ENCODE measurements at regions not wholly inside any gene's neighbourhood (a gene's known extent, or its start where the extent isn't known, plus 50 kb on each side); places are given as distances from the start of the nearest gene placed in this dataset.

DNA sequence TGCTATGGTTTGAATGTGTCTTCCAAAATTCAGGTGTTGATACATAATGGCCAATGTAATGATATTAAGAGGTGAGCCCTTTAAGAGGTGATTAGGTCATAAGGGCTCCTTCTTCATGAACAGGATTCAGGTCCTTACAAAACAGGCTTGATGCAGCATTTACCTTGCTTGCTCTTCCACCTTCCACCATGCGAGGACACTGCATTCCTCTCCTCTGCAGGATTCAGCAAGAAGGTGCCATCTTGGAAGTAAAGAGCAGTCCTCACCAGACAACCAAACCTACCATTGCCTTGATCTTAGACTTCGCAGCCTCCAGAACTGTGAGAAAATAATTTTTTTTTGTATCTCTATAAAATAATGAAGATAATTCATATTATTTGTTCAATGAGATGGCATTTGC lies 314.0 kb upstream of the SMARCA2 start:
- Mint-ChIP-seq H3K4me1 (ENCODE audit: low read depth) (no peaks in the 10 kb centered on the region), H3K27ac (no peak overlapping the region)
- intact Hi-C loops (cut with micrococcal nuclease): no loop called here

DNA sequence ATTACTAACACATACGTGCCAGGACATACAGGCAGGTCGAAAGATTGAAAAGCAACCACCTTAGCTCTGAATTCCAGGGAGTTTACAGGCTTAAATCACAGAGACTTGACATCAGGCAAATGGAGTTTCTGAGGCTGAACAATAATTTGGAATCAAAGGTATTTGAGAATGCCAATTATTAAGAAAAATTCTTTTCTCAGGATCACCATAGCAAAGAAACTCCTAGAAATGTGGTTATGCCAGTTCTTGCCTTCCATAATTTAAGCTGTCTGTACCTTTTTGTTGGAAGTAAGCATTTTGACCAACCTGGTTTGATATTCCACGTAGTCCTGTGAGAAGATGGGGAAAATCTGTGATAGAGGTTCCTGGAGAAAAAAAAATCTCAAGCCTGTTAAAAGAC lies 312.4 kb upstream of the SMARCA2 start:
- Mint-ChIP-seq H3K4me1 (ENCODE audit: low read depth) (no peaks in the 10 kb centered on the region), H3K4me3 (no peak overlapping the region), H3K27me3 (no peaks in the 10 kb centered on the region), H3K9me3 (no peaks in the 10 kb centered on the region), H3K36me3 (ENCODE audit: low read depth) (no peaks in the 10 kb centered on the region), H3K27ac (no peak overlapping the region)
- intact Hi-C loops (cut with micrococcal nuclease): no loop called here

More for the DNA sequence above, 314.0 kb upstream of the SMARCA2 start:
- no peak overlapping the region for H3K4me3 Mint-ChIP-seq
- no peaks in the 10 kb centered on the region for H3K36me3 Mint-ChIP-seq (ENCODE audit: low read depth)
- no peaks in the 10 kb centered on the region for H3K9me3 Mint-ChIP-seq
- no peaks in the 10 kb centered on the region for H3K27me3 Mint-ChIP-seq

DNA sequence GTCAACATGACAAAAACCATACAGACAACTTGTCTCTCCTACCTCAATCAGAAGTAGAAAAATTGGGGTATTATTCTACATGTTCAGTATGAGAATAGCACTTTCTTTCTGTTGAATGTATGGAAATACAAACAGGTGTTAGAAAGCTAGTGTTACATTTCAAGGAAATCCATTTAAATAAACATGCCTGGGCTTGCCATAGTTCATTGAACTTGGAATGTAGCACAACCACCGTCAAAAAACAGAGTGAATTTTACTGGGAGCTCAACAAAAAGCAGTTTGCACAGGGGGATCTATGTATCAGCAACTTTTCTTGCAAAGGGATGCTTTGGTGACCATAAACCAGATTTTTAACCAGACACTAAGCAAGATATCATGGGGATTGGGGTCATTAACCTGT lies 307.9 kb upstream of the SMARCA2 start:
- no peaks in the 10 kb centered on the region for H3K27me3 Mint-ChIP-seq

DNA sequence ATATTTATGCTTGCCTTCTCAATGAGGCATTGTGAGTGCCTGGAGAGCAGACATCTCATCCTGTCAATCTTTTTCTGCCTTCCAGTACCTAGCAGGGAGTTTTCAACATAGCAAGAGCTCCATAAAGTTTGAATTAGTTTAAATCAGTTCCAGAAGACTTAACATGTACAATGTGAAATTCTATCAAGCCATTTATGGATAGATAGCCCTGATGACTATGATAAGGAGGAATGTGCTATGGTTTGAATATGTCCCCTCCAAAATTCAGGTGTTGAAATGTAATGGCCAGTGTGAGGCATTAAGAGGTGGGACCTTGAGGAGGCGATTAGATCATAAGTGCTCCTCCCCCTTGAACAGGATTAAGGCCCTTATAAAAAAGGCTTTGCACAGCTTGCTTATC lies 306.9 kb upstream of the SMARCA2 start:
- intact Hi-C loops (cut with micrococcal nuclease): no loop called here
- Mint-ChIP-seq H3K4me1 (ENCODE audit: low read depth) (no peaks in the 10 kb centered on the region), H3K27ac (no peak overlapping the region), H3K36me3 (ENCODE audit: low read depth) (no peaks in the 10 kb centered on the region), H3K4me3 (no peak overlapping the region), H3K27me3 (no peaks in the 10 kb centered on the region), H3K9me3 (no peaks in the 10 kb centered on the region)

More for the DNA sequence above, 307.9 kb upstream of the SMARCA2 start:
- no peaks in the 10 kb centered on the region for H3K9me3 Mint-ChIP-seq
- H3K27ac Mint-ChIP-seq: no peak overlapping the region
- intact Hi-C loops (cut with micrococcal nuclease): no loop called here
- no peaks in the 10 kb centered on the region for H3K4me1 Mint-ChIP-seq (ENCODE audit: low read depth)
- no peak overlapping the region for H3K4me3 Mint-ChIP-seq
- H3K36me3 Mint-ChIP-seq (ENCODE audit: low read depth): no peaks in the 10 kb centered on the region

DNA sequence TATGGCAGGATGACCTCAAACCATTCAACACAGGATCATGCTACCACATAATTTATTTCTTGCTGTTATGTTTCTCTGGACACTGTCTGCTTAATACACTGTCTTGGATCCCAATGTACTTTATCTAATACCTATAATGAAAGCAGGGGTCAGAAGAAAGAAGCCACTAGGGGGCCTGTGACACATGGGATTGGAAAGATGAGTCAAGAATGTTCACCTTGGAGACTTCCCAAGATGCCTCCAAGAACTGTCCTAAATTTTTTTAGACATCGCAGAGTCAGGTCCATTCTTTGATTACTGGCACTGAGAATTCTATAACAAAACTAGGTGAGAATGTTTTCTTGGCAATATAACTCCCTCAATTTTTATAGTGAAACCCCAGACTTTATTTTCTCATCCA lies 305.8 kb upstream of the SMARCA2 start:
- no peak overlapping the region for H3K4me3 Mint-ChIP-seq
- intact Hi-C loops (cut with micrococcal nuclease): no loop called here
- no peak overlapping the region for H3K27ac Mint-ChIP-seq
- no peaks in the 10 kb centered on the region for H3K9me3 Mint-ChIP-seq
- H3K4me1 Mint-ChIP-seq (ENCODE audit: low read depth): no peaks in the 10 kb centered on the region
- H3K36me3 Mint-ChIP-seq (ENCODE audit: low read depth): no peaks in the 10 kb centered on the region
- H3K27me3 Mint-ChIP-seq: no peaks in the 10 kb centered on the region

DNA sequence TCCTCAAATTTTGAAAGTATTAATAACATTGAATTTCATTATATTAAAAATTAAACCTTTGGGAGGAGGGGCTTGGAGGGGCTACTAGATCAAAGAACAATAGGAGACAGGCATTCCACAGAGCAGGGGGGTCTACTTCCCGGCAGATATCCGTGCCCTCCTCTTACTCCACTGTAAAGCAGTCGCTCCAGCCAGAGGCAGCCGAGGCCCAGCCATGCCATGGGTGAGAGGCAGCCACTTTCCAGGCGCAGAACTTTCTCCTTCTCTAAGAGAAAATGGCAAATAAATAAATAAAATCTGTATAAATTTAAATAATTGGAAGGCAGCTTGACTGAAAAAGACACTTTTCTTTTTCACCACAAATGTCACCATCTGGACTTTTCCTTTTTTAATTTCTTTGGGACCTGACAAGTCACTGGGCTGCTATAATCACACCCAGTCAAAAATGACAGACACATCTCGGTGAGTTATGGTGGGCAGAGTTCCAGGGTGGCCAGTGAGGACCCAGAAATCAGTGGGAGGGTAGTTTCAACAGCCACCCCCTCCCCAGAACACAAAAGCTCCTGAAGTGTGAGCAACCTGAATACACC lies 302.2 kb upstream of the SMARCA2 start:
- H3K36me3 Mint-ChIP-seq (ENCODE audit: low read depth): no peaks in the 10 kb centered on the region
- no peak overlapping the region for H3K27ac Mint-ChIP-seq
- no peaks in the 10 kb centered on the region for H3K27me3 Mint-ChIP-seq
- no peaks in the 10 kb centered on the region for H3K9me3 Mint-ChIP-seq
- H3K4me3 Mint-ChIP-seq: no peak overlapping the region
- intact Hi-C loops (cut with micrococcal nuclease): no loop called here
- H3K4me1 Mint-ChIP-seq (ENCODE audit: low read depth): no peaks in the 10 kb centered on the region

DNA sequence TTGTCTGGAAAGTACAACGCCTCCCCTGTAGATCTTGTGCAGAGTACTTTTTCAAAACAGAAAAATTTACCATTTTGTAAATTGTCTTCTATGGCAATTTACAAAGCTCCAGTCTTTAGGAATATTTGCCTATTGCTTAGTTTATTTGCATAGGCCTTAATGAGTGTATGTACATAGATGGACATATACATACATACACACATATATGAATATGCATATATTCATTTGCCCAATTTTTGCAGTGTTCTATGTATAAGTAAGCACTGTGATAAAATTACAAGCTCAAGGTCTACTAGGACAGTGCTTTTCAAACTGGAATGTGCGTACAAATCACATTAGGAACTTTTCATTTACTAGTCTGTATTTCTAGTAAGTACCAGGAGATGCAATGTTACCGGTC lies 301.3 kb upstream of the SMARCA2 start:
- no peaks in the 10 kb centered on the region for H3K4me1 Mint-ChIP-seq (ENCODE audit: low read depth)

DNA sequence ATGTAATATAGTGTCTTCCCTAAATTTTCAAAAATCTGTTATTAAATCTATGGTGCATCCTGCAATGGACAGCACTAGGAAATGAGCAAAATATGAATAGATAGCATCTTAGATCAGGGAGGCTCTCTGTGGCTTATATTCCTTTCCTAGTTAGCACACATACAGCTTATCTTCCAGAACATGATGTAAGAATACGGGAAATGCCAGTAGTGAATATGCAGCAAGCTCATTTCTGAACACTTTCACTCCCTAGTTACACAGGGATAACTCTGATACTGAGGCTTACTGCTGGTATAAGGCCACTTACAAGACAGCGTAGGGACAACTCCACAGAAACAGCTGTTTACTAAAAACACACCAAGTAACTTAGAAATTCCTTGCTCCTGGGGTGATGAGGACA lies 297.3 kb upstream of the SMARCA2 start:
- intact Hi-C loops (cut with micrococcal nuclease): no loop called here
- Mint-ChIP-seq H3K36me3 (ENCODE audit: low read depth) (no peaks in the 10 kb centered on the region), H3K4me1 (ENCODE audit: low read depth) (no peaks in the 10 kb centered on the region), H3K27ac (no peak overlapping the region), H3K27me3 (no peaks in the 10 kb centered on the region), H3K9me3 (no peaks in the 10 kb centered on the region), H3K4me3 (no peak overlapping the region)

More for the DNA sequence above, 301.3 kb upstream of the SMARCA2 start:
- Mint-ChIP-seq H3K36me3 (ENCODE audit: low read depth) (no peaks in the 10 kb centered on the region), H3K9me3 (no peaks in the 10 kb centered on the region), H3K4me3 (no peak overlapping the region), H3K27ac (no peak overlapping the region), H3K27me3 (no peaks in the 10 kb centered on the region)
- intact Hi-C loops (cut with micrococcal nuclease): no loop called here

DNA sequence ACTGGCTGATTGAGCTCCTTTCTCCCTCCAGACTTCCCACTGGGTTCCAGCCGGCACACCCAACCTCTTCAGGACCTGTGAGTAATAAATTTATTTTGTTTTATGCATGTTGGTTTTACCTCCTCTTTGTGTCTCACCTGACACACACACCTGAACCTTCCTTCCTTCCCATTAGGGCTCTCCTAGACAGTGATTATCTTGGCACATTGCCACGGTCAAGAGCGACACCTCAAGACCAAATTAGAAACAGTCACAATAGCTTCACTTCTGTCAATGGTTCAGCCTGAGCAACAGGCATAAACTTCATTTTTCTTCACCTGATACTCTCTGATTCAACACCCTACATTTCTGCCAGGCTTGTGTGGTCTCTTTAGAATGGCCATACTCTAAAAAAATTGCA lies 296.3 kb upstream of the SMARCA2 start:
- Mint-ChIP-seq H3K27me3 (no peaks in the 10 kb centered on the region), H3K36me3 (ENCODE audit: low read depth) (no peaks in the 10 kb centered on the region), H3K4me3 (no peak overlapping the region), H3K4me1 (ENCODE audit: low read depth) (no peaks in the 10 kb centered on the region), H3K9me3 (no peaks in the 10 kb centered on the region), H3K27ac (no peak overlapping the region)
- intact Hi-C loops (cut with micrococcal nuclease): no loop called here

DNA sequence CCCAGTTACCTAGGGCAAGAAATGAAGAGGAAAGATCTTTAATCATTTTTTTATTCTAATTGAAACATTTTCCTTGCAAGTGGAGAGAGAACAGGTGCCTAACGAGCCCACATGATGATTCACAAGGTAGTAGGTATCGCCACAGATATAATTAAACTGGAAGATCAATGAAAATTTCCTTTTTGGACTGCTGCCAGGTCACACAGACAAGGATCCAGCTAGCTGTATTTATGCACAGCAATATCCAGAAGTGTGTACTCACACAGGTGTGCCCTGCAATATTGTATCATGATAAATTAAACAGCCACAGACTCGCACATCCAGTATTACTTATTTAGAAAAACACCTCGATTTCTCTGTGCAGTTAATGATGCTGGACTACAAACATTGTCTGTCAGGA lies 294.0 kb upstream of the SMARCA2 start:
- Mint-ChIP-seq H3K4me3 (no peak overlapping the region), H3K27ac (no peak overlapping the region), H3K36me3 (ENCODE audit: low read depth) (no peaks in the 10 kb centered on the region), H3K27me3 (no peaks in the 10 kb centered on the region), H3K4me1 (ENCODE audit: low read depth) (no peaks in the 10 kb centered on the region), H3K9me3 (no peaks in the 10 kb centered on the region)
- intact Hi-C loops (cut with micrococcal nuclease): no loop called here

DNA sequence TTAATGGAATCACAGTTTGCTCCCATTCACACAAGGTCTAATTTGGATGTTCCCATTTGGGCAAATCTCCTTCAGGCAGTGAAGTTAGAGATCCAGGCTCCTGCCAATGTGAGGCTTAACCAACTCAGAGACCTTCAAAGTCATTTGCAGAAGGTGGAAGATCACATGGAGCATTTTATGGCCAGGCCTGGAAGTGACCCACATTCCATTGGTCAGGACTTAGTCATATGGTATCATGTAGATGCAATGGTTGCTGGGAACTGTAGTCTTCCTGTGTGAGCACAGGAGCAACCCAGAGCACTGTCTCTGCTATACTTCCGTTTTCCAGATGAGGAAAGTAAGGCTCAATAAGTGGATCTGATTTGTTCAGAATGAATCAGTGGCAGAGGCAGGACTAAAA lies 292.7 kb upstream of the SMARCA2 start:
- H3K4me3 Mint-ChIP-seq: no peak overlapping the region
- no peaks in the 10 kb centered on the region for H3K4me1 Mint-ChIP-seq (ENCODE audit: low read depth)
- H3K9me3 Mint-ChIP-seq: no peaks in the 10 kb centered on the region
- no peaks in the 10 kb centered on the region for H3K36me3 Mint-ChIP-seq (ENCODE audit: low read depth)
- no peak overlapping the region for H3K27ac Mint-ChIP-seq
- intact Hi-C loops (cut with micrococcal nuclease): no loop called here
- no peaks in the 10 kb centered on the region for H3K27me3 Mint-ChIP-seq

DNA sequence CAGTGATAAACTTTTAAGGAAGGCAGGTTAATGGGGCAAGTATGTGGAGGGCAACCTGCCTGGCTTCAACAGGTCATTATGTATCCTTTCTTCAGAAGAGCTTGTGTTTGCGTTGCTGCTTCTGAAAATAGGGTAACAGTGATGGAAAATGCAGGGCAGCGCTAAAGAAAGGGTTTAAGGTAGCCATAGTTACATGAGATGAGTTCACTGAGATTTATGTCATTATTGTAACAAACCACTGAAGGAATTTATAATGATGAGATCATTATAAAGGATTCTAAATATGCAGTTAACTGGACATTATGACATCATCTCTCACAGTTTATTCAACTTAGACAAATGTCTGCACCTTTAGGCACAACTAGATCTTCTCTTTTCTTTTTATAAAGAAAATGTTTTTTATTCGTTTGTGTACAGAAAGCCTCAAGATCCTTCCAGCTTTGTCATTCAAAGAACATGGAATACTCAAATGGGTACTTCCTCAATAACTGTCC lies 291.6 kb upstream of the SMARCA2 start:
- no peak overlapping the region for H3K27ac Mint-ChIP-seq
- no peaks in the 10 kb centered on the region for H3K4me1 Mint-ChIP-seq (ENCODE audit: low read depth)
- no peaks in the 10 kb centered on the region for H3K27me3 Mint-ChIP-seq
- intact Hi-C loops (cut with micrococcal nuclease): no loop called here
- no peaks in the 10 kb centered on the region for H3K9me3 Mint-ChIP-seq
- no peak overlapping the region for H3K4me3 Mint-ChIP-seq
- H3K36me3 Mint-ChIP-seq (ENCODE audit: low read depth): no peaks in the 10 kb centered on the region

DNA sequence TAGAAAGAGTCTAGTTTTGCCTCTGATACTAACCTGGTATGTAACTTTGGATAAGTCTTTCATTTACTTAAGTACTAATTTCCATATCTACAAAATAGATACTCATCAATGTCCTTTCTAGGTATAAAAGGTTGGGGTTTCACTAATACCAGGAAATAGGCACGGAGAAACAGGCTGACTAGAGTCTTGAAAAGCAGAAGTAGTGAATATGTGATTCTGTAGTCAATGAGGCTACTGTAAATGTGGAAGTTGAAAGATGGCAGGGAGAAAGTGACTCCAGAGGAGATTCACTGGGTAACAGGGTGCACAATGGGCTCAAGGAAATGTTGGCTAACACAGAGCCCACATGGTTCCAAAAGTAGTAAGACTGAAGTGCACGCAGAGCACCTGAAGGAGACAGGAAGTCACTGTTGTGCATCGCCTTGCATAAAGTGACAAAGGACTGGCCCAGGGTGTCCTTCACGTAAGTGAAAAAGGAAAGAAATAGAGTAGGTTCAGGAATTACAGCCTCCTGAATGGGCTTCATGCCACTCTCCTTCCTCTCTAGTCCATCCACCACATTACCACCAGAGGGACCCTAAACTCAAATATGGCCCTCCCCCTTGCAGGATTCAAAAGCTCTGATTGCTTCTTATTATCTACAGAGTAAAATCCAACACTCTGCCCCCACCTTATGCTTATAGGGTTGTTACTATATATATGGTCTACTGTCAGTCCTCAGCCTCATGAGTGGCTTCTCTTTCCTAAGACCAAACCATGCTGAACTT lies 288.0 kb upstream of the SMARCA2 start:
- H3K4me3 Mint-ChIP-seq: no peak overlapping the region
- intact Hi-C loops (cut with micrococcal nuclease): no loop called here
- no peaks in the 10 kb centered on the region for H3K27me3 Mint-ChIP-seq
- H3K9me3 Mint-ChIP-seq: no peaks in the 10 kb centered on the region
- H3K36me3 Mint-ChIP-seq (ENCODE audit: low read depth): no peaks in the 10 kb centered on the region
- H3K4me1 Mint-ChIP-seq (ENCODE audit: low read depth): no peaks in the 10 kb centered on the region
- no peak overlapping the region for H3K27ac Mint-ChIP-seq

DNA sequence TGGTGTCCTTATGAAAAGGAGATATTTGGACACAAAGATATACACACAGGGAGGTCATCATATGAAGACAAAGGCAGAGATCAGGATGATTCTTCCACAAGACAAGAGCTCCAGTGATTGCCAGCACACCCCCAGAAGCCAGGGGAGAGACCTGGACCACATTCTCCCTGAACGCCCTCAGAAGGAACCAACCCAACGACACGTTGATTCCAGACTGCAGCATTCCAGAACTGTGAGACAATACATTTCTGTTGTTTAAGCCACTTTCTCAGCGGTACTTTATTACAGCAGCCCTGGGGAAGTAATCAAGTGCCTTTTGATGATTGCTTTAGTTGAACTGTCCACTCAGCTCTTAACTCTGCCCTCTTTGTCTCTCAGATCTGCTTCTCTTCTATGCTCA lies 285.5 kb upstream of the SMARCA2 start:
- Mint-ChIP-seq H3K4me1 (ENCODE audit: low read depth) (no peaks in the 10 kb centered on the region), H3K27ac (no peak overlapping the region), H3K27me3 (no peaks in the 10 kb centered on the region), H3K36me3 (ENCODE audit: low read depth) (no peaks in the 10 kb centered on the region), H3K4me3 (no peak overlapping the region), H3K9me3 (no peaks in the 10 kb centered on the region)
- intact Hi-C loops (cut with micrococcal nuclease): no loop called here

DNA sequence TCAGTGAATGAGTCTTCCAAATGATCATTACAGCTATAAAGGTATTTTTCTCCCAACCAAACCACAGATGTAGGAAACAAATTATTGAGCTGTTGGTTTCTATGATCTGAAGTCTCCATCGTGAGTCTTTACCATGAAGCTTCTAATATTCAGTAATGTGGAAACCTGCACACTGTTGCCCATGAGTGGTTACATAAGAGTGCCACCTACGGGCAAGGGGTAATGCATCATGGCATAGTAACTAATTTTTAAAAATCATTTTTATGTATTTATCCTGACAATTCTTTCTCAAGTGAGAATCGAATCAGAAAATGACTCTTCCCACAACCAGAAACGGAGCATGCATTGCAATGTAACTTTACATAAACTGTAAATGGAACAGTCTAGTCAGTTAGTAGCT lies 282.5 kb upstream of the SMARCA2 start:
- H3K4me1 Mint-ChIP-seq (ENCODE audit: low read depth): no peaks in the 10 kb centered on the region
- no peaks in the 10 kb centered on the region for H3K27me3 Mint-ChIP-seq
- no peaks in the 10 kb centered on the region for H3K36me3 Mint-ChIP-seq (ENCODE audit: low read depth)
- H3K4me3 Mint-ChIP-seq: no peak overlapping the region
- intact Hi-C loops (cut with micrococcal nuclease): no loop called here
- no peaks in the 10 kb centered on the region for H3K9me3 Mint-ChIP-seq
- H3K27ac Mint-ChIP-seq: no peak overlapping the region
